Fibroblast of lung (primary cell): ENCODE measurements at regions not wholly inside any gene's neighbourhood (a gene's known extent, or its start where the extent isn't known, plus 50 kb on each side); places are given as distances from the start of the nearest gene placed in this dataset.

ENCODE experiments used
- DNase-seq, 2 donors: peaks; one replicate each; pipeline versions ENCODE4 v3.0.0 to v3.0.0-alpha.2; 2010; ENCODE audit warnings: low read depth in 2 of 2
- H2AFZ ChIP-seq: 2 replicates; pipeline ENCODE4 v1.5.1; 2012; ENCODE audit warnings: low read length, control low read depth, inconsistent platforms
- H3K27ac ChIP-seq: 2 replicates; pipeline ENCODE4 v1.5.1; 2011; ENCODE audit warnings: low read length, control low read depth; ENCODE audit not compliant: insufficient read depth
- H3K27me3 ChIP-seq: 2 replicates; pipeline ENCODE4 v1.5.1; 2011; ENCODE audit warnings: mild to moderate bottlenecking, low read length; ENCODE audit not compliant: control insufficient read depth, insufficient read depth
- H3K36me3 ChIP-seq: 2 replicates; pipeline ENCODE4 v1.5.1; 2011; ENCODE audit warnings: low read length; ENCODE audit not compliant: control insufficient read depth, insufficient read depth
- H3K4me1 ChIP-seq: 2 replicates; pipeline ENCODE4 v1.5.1; 2011; ENCODE audit warnings: low read length; ENCODE audit not compliant: control insufficient read depth, insufficient read depth; ENCODE audit errors: extremely low read depth
- H3K4me2 ChIP-seq: 2 replicates; pipeline ENCODE4 v1.5.1; 2011; ENCODE audit warnings: low read length, control low read depth; ENCODE audit not compliant: insufficient read depth; ENCODE audit errors: extremely low read depth
- H3K4me3 ChIP-seq, 4 experiments: fragments of 200-600 bp in 1 of 4; sonication (generic) in 1 of 4; replicated peaks in 1 of 4; 2 replicates each; pipeline ENCODE4 v1.5.1; 2011 to 2016; ENCODE audit warnings: low read length in 4 of 4, low read depth in 3 of 4, mild to moderate bottlenecking in 3 of 4, control low read depth in 2 of 4, inconsistent platforms in 1 of 4, mixed read lengths in 1 of 4; ENCODE audit not compliant: insufficient read depth in 1 of 4; ENCODE audit errors: control extremely low read depth in 1 of 4
- H3K79me2 ChIP-seq: 2 replicates; pipeline ENCODE4 v1.5.1; 2012; ENCODE audit warnings: mild to moderate bottlenecking, low read length, inconsistent platforms; ENCODE audit not compliant: control insufficient read depth, insufficient read depth
- H3K9ac ChIP-seq: 2 replicates; pipeline ENCODE4 v1.5.1; 2011; ENCODE audit warnings: mild to moderate bottlenecking, low read length, control low read depth; ENCODE audit not compliant: insufficient read depth
- H3K9me3 ChIP-seq: 2 replicates; pipeline ENCODE4 v1.5.1; 2012; ENCODE audit warnings: low read depth, low read length; ENCODE audit not compliant: control insufficient read depth, insufficient read depth
- H4K20me1 ChIP-seq: 2 replicates; pipeline ENCODE4 v1.5.1; 2011; ENCODE audit warnings: low read length; ENCODE audit not compliant: control insufficient read depth, insufficient read depth; ENCODE audit errors: extremely low read depth
- EZH2 ChIP-seq: IDR thresholded peaks from 2 replicates; pipeline ENCODE4 v1.5.1; 2012; ENCODE audit warnings: low read length, control low read depth, mild to moderate bottlenecking; ENCODE audit errors: missing control alignments
- TF ChIP-seq, protein P1 (sequence below), 2 donors: IDR thresholded peaks in 1 of 2; conservative IDR thresholded peaks in 1 of 2; 1 replicate in 1 of 2; 2 replicates in 1 of 2; pipeline ENCODE4 v1.5.1; 2011 to 2012; ENCODE audit warnings: low read length in 2 of 2, control low read depth in 1 of 2, inconsistent platforms in 1 of 2, low read depth in 1 of 2, mild to moderate bottlenecking in 1 of 2

DNA sequence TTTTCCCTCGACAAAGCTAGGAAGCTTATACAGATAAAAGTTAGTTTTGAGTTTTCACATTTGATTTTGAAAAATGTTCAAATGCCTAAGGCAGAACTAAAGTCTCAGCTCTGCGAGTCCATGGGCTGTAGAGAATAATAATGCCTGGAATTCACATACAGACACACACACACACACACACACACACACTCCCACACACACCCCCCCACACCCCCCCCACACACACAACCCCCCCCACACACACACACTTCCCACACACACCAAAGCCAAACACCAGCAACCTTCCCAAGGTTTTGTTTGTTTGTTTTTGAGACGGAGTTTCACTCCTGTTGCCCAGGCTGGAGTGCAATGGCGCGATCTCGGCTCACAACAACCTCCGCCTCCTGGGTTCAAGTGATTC lies 62.8 kb upstream of the EIF5 start:
- Histone ChIP-seq H3K9me3 (no peaks in the 10 kb centered on the region), H2AFZ (no peak overlapping the region), H3K27me3 (peaks cover 19% of the 10 kb centered on the region), H3K9ac (no peak overlapping the region), H3K4me1 (no peaks in the 10 kb centered on the region), H3K79me2 (no peaks in the 10 kb centered on the region), H3K4me3 (no peak overlapping the region), H4K20me1 (no peaks in the 10 kb centered on the region), H3K36me3 (no peaks in the 10 kb centered on the region), H3K4me2 (no peak overlapping the region), H3K27ac (no peak overlapping the region)
- DNase-seq = no peak
- no peak for TF ChIP-seq EZH2
- TF ChIP-seq, protein P1, sequence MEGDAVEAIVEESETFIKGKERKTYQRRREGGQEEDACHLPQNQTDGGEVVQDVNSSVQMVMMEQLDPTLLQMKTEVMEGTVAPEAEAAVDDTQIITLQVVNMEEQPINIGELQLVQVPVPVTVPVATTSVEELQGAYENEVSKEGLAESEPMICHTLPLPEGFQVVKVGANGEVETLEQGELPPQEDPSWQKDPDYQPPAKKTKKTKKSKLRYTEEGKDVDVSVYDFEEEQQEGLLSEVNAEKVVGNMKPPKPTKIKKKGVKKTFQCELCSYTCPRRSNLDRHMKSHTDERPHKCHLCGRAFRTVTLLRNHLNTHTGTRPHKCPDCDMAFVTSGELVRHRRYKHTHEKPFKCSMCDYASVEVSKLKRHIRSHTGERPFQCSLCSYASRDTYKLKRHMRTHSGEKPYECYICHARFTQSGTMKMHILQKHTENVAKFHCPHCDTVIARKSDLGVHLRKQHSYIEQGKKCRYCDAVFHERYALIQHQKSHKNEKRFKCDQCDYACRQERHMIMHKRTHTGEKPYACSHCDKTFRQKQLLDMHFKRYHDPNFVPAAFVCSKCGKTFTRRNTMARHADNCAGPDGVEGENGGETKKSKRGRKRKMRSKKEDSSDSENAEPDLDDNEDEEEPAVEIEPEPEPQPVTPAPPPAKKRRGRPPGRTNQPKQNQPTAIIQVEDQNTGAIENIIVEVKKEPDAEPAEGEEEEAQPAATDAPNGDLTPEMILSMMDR (conservative IDR thresholded peaks at IDR 0.05 in 1 of 2, IDR thresholded peaks at IDR 0.05 in 1 of 2; ENCODE audit: low read depth in 1 of 2, low read length in 2 of 2) = no peak

DNA sequence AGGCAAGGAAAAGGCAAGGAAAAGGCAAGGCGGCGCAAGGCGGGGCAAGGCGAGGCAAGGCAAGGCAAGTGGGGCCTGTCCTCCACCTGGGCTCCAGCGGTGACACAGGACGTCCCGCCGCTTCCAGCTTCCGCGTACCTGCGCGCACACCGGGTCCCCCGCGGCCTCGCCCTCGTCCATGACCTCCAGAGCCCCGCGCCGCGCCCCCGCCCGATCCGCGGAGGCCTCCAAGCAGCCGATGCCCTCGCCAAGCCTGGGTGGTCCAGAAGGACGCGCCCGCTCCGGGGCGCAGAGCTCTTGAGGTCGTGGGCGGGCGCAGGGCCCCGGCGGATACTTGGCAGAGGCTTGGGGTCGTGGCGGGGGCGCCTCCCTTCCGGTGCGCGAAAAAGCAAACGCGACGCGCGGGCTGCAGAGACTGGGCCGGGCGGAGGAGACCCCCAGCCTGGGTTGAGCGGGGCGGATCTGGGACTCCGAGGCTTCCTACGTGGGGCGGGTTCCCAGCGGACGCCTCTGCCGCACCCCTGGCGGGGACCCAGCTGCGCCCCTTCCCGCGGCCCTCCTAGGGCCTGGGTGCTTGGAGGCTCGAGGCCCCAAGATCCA lies 60.8 kb upstream of the EIF5 start:
- Histone ChIP-seq H3K9me3 (no peaks in the 10 kb centered on the region), H3K27ac (no peak overlapping the region), H3K4me2 (peak overlapping the region; percentile 71), H3K9ac (no peak overlapping the region), H3K27me3 (peaks cover 22% of the 10 kb centered on the region), H3K36me3 (no peaks in the 10 kb centered on the region), H3K4me3 (peak overlapping the region in 2 of 4 experiments; percentile 13 to 22), H2AFZ (no peak overlapping the region), H3K79me2 (no peaks in the 10 kb centered on the region), H4K20me1 (no peaks in the 10 kb centered on the region), H3K4me1 (no peaks in the 10 kb centered on the region)
- TF ChIP-seq, protein P1 (conservative IDR thresholded peaks at IDR 0.05 in 1 of 2, IDR thresholded peaks at IDR 0.05 in 1 of 2; ENCODE audit: low read depth in 1 of 2, low read length in 2 of 2) = no peak
- TF ChIP-seq EZH2 = peak; percentile 31
- no peak for DNase-seq

DNA sequence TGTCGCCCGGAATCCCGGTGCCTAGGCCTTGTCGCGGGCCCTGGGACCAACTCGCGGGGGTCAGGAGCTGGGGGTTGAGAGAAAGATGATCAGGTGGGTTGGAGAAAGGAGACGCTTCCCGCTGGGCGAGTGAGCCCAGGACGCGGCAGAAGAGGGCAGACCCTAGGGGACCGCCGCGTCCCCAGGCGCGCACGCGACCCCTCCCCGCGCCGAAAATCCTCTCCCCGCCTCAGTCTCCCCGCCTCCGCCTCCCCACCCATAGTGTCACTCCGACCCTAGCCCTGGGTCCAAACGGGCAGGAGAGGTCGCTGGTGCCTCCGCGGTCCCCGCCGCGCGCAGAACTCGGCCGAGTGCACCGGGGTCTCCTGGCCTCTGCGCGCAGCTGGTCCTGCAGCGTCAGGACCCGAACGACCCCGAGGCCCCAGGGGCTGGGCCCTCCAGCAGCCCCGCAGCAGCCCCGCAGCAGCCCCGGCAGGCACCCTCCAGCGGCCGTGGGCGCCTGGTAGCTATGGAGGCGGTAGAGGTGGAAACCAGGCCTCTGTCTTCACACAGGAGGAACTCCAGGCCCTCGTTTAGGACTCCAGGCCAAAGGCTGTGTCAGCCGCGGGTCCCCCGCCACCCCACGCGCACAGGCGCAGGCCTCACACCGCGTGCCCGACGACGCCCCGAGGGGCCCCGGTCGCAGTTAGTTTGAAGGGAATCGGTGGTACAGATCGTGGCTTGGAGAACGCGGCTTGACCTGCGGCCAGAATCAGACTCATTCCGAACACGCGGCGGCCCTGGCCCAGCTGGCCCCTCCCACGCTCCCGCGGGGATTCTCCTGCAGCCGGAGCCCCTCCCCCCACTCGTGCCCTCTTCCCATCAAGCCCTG lies 60.1 kb upstream of the EIF5 start:
- Histone ChIP-seq H3K9me3 (no peaks in the 10 kb centered on the region), H3K9ac (no peak overlapping the region), H3K79me2 (no peaks in the 10 kb centered on the region), H3K4me3 (peak overlapping the region in 1 of 4 experiments; percentile 22), H2AFZ (no peak overlapping the region), H3K4me2 (no peak overlapping the region), H3K4me1 (no peaks in the 10 kb centered on the region), H3K36me3 (no peaks in the 10 kb centered on the region), H4K20me1 (no peaks in the 10 kb centered on the region), H3K27ac (no peak overlapping the region), H3K27me3 (peaks cover 23% of the 10 kb centered on the region)
- TF ChIP-seq, protein P1 (conservative IDR thresholded peaks at IDR 0.05 in 1 of 2, IDR thresholded peaks at IDR 0.05 in 1 of 2; ENCODE audit: low read depth in 1 of 2, low read length in 2 of 2) = no peak
- TF ChIP-seq EZH2 = no peak
- DNase-seq = no peak
